Prostate gland (tissue), 2 donors: ENCODE measurements at regions not wholly inside any gene's neighbourhood (a gene's known extent, or its start where the extent isn't known, plus 50 kb on each side); places are given as distances from the start of the nearest gene placed in this dataset.
"Not testable (repeated sequence)": the region's sequence is repeated elsewhere in the genome, so short reads cannot be mapped to it uniquely, and the experiment has no call there.

Experiments
- DNase-seq: peaks from one replicate; pipeline ENCODE4 v3.0.0-alpha.2; 2019; ENCODE audit warnings: low spot score
- H3K27ac ChIP-seq, 2 donors: fragments of 200-600 bp; sonication (generic); 2 replicates each; pipeline ENCODE4 v1.5.1; 2017 to 2019
- H3K27me3 ChIP-seq: fragments of 200-600 bp; sonication (generic); replicated peaks from 2 replicates; pipeline ENCODE4 v1.5.1; 2019; ENCODE audit not compliant: insufficient read depth
- H3K36me3 ChIP-seq, 2 donors: fragments of 200-600 bp; sonication (generic); 1 replicate in 1 of 2; 2 replicates in 1 of 2; pipeline versions ENCODE4 v1.5.1 to v1.8.1; 2017 to 2019
- H3K4me1 ChIP-seq: fragments of 200-600 bp; sonication (generic); replicated peaks from 2 replicates; pipeline ENCODE4 v1.5.1; 2019
- H3K4me3 ChIP-seq, 2 donors: fragments of 200-600 bp; sonication (generic); 2 replicates each; pipeline ENCODE4 v1.5.1; 2017 to 2019
- H3K9me3 ChIP-seq: fragments of 200-600 bp; sonication (generic); 2 replicates; pipeline ENCODE4 v1.5.1; 2017
- CTCF ChIP-seq, 4 experiments: fragments of 200-600 bp in 2 of 4; fragments of 450-650 bp in 2 of 4; sonication (generic) in 2 of 4; IDR thresholded peaks; 1 replicate in 3 of 4; 2 replicates in 1 of 4; pipeline ENCODE4 v1.5.1; 2016 to 2019; ENCODE audit warnings: antibody characterized with exemption in 4 of 4, mild to moderate bottlenecking in 2 of 4, moderate library complexity in 2 of 4
- POLR2A ChIP-seq: fragments of 450-650 bp; IDR thresholded peaks from one replicate; pipeline ENCODE4 v1.6.1; 2016; ENCODE audit warnings: antibody characterized with exemption, mild to moderate bottlenecking
- POLR2AphosphoS5 ChIP-seq: sonication (generic); formaldehyde crosslinking; IDR thresholded peaks from one replicate; pipeline ENCODE4 v1.6.1; 2017; ENCODE audit warnings: antibody characterized with exemption
- WGBS: methylation state at CpG from one replicate; pipeline ENCODE4 v1.1.5; 2018; 5-methylcytosine and 5-hydroxymethylcytosine counted together
- intact Hi-C: fragments of 100-400 bp; cut with DNase I; formaldehyde crosslinking; loops from one replicate; pipeline ENCODE4 v1.14.2; 2022

GRCh38 chr2:134041877-134042276 is 212.0 kb upstream of the MGAT5 start:
- H3K27ac ChIP-seq: no peak overlapping the region
- intact Hi-C loops: no loop called here
- no peak for DNase-seq
- H3K9me3 ChIP-seq: no peaks in the 10 kb centered on the region
- H3K4me1 ChIP-seq: no peaks in the 10 kb centered on the region
- no peaks in the 10 kb centered on the region for H3K27me3 ChIP-seq
- no peaks in the 10 kb centered on the region for H3K36me3 ChIP-seq
- TF ChIP-seq CTCF (IDR thresholded peaks at IDR 0.05) (no peak), POLR2AphosphoS5 (no peak), POLR2A (no peak)
- no peak overlapping the region for H3K4me3 ChIP-seq

DNA sequence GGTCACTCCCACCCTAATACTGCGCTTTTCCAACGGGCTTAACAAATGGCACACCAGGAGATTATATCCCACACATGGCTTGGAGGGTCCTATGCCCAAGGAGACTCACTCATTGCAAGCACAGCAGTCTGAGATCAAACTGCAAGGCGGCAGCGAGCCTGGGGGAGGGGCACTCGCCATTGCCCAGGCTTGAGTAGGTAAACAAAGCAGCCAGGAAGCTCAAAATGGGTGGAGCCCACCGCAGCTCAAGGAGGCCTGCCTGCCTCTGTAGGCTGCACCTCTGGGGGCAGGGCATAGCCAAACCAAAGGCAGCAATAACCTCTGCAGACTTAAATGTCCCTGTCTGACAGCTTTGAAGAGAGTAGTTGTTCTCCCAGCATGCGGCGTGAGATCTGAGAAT is 210.8 kb upstream of the MGAT5 start:
- WGBS: 85% methylated on average over 8 of the region's 8 CpGs
- H3K9me3 ChIP-seq, H3K27ac ChIP-seq, H3K36me3 ChIP-seq, H3K27me3 ChIP-seq, DNase-seq, H3K4me1 ChIP-seq, intact Hi-C loops, H3K4me3 ChIP-seq: not testable (repeated sequence)

DNA sequence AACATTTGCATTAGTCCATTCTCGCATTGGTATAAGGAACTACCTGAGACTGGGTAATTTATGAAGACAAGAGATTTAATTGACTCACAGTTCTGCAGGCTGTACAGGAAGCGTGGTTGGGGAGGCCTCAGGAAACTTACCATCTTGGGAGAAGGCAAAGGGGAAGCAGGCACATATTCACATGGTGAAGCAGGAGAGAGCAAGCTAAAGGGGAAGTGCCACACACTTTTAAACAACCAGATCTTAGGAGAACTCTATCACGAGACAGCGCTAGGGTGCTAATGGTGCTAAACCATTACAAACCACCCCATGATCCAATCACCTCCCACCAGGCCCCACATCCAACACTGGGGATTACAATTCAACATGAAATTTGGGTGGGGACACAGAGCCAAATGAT is 201.7 kb upstream of the MGAT5 start:
- WGBS: 84% methylated on average over 4 of the region's 4 CpGs

DNA sequence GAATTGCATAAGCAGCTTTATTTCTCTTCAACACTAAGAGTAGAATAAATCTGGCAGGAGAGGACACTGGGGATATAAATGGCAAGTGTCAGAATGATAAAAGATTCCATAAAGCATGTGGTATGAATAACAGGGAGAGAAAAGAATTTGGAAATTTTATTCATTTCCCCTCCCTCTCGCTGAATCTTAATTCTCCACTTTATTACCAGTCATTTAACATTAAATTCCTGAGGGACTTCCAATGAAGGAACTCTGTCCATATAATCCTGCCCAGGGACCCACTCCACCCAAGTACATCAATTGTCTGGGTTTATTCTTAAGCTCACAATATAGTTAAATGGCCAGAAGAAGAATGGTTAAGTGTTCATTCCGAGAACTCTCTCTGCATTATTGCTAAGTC is 197.7 kb upstream of the MGAT5 start:
- Histone ChIP-seq H3K9me3 (no peaks in the 10 kb centered on the region), H3K4me1 (no peaks in the 10 kb centered on the region), H3K27me3 (no peaks in the 10 kb centered on the region), H3K27ac (no peak overlapping the region), H3K36me3 (no peaks in the 10 kb centered on the region), H3K4me3 (no peak overlapping the region)
- 79% methylated on average over 2 of the region's 2 CpGs for WGBS
- no peak for DNase-seq
- no peak for TF ChIP-seq CTCF (IDR thresholded peaks at IDR 0.05)
- no peak for TF ChIP-seq POLR2A
- TF ChIP-seq POLR2AphosphoS5: no peak
- intact Hi-C loops: no loop called here

More for the DNA sequence above, 201.7 kb upstream of the MGAT5 start:
- no peaks in the 10 kb centered on the region for H3K9me3 ChIP-seq
- no peaks in the 10 kb centered on the region for H3K4me1 ChIP-seq
- intact Hi-C loops: no loop called here
- H3K4me3 ChIP-seq: no peak overlapping the region
- H3K27me3 ChIP-seq: no peaks in the 10 kb centered on the region
- H3K27ac ChIP-seq: no peak overlapping the region
- H3K36me3 ChIP-seq: no peaks in the 10 kb centered on the region
- TF ChIP-seq CTCF (IDR thresholded peaks at IDR 0.05): no peak
- TF ChIP-seq POLR2AphosphoS5: no peak
- TF ChIP-seq POLR2A: no peak
- DNase-seq: no peak

- H3K36me3 ChIP-seq, H3K27me3 ChIP-seq, intact Hi-C loops, H3K4me3 ChIP-seq, H3K9me3 ChIP-seq, H3K27ac ChIP-seq, DNase-seq, H3K4me1 ChIP-seq: not testable (repeated sequence)
- 86% methylated on average over 8 of the region's 8 CpGs for WGBS
Measured at GRCh38 chr2:134061066-134061465, 192.8 kb upstream of the MGAT5 start.

DNA sequence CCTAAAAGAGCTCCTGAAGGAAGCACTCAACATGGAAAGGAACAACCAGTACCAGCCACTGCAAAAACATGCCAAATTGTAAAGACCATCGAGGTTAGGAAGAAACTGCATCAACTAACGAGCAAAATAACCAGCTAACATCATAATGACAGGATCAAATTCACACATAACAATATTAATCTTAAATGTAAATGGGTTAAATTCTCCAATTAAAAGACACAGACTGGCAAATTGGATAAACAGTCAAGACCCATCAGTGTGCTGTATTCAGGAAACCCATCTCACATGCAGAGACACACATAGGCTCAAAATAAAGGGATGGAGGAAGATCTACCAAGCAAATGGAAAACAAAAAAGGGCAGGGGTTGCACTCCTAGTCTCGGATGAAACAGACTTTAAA is 191.6 kb upstream of the MGAT5 start:
- H3K27me3 ChIP-seq, H3K9me3 ChIP-seq, DNase-seq, intact Hi-C loops, H3K27ac ChIP-seq, H3K36me3 ChIP-seq, H3K4me3 ChIP-seq, H3K4me1 ChIP-seq: not testable (repeated sequence)
- WGBS: 74% methylated on average over 3 of the region's 3 CpGs

GRCh38 chr2:134063916-134064315 is 190.0 kb upstream of the MGAT5 start:
- H3K36me3 ChIP-seq, H3K27me3 ChIP-seq, intact Hi-C loops, DNase-seq, H3K4me1 ChIP-seq, H3K4me3 ChIP-seq, H3K9me3 ChIP-seq, H3K27ac ChIP-seq: not testable (repeated sequence)
- 98% methylated on average over 19 of the region's 27 CpGs for WGBS
